Stimulated activated CD4-positive, alpha-beta T cell treated with anti-CD3 and anti-CD28 coated beads, Interleukin-1b, Interleukin-23, amount 100 ng/mL, for 48 hours (primary cell): ENCODE measurements at regions not wholly inside any gene's neighbourhood (a gene's known extent, or its start where the extent isn't known, plus 50 kb on each side); places are given as distances from the start of the nearest gene placed in this dataset.
"Not testable (repeated sequence)": the region's sequence is repeated elsewhere in the genome, so short reads cannot be mapped to it uniquely, and the experiment has no call there.

Source experiments
- DNase-seq: peaks from one replicate; pipeline ENCODE4 v3.0.0-alpha.2; 2020

GRCh38 chr1:117757668-117758067 lies 151.8 kb downstream of the TENT5C start:
- no peak for DNase-seq

- peak; percentile 68 for DNase-seq
Measured at GRCh38 chr1:117758444-117759316, 152.8 kb downstream of the TENT5C start.

GRCh38 chr1:117759535-117759934 lies 153.7 kb downstream of the TENT5C start:
- DNase-seq, result no peak

- DNase-seq, result no peak
Measured at GRCh38 chr1:117760069-117760468, 154.2 kb downstream of the TENT5C start.

GRCh38 chr1:117760485-117760884 lies 154.6 kb downstream of the TENT5C start:
- no peak for DNase-seq

- DNase-seq, result not testable (repeated sequence)
Measured at GRCh38 chr1:117767756-117768155, 161.7 kb downstream of the GDAP2 start.

GRCh38 chr1:117770981-117771531 lies 158.4 kb downstream of the GDAP2 start:
- DNase-seq, result no peak

- DNase-seq, result no peak
Measured at GRCh38 chr1:117779364-117779763, 150.1 kb downstream of the GDAP2 start.

GRCh38 chr1:117780687-117781475 lies 148.5 kb downstream of the GDAP2 start:
- no peak for DNase-seq

GRCh38 chr1:117782056-117782455 lies 147.4 kb downstream of the GDAP2 start:
- DNase-seq, result no peak

- DNase-seq, result no peak
Measured at GRCh38 chr1:117783606-117784396, 145.6 kb downstream of the GDAP2 start.

GRCh38 chr1:117788014-117788413 lies 141.4 kb downstream of the GDAP2 start:
- DNase-seq, result no peak

- no peak for DNase-seq
Measured at GRCh38 chr1:117793413-117793812, 136.0 kb downstream of the GDAP2 start.

- DNase-seq, result no peak
Measured at GRCh38 chr1:117794073-117794472, 135.3 kb downstream of the GDAP2 start.

- no peak for DNase-seq
Measured at GRCh38 chr1:117795190-117795589, 134.2 kb downstream of the GDAP2 start.

- no peak for DNase-seq
Measured at GRCh38 chr1:117795792-117796191, 133.6 kb downstream of the GDAP2 start.

GRCh38 chr1:117796226-117796625 lies 133.2 kb downstream of the GDAP2 start:
- no peak for DNase-seq

- DNase-seq, result no peak
Measured at GRCh38 chr1:117798550-117798949, 130.9 kb downstream of the GDAP2 start.

GRCh38 chr1:117802531-117803257 lies 126.7 kb downstream of the GDAP2 start:
- no peak for DNase-seq

GRCh38 chr1:117803318-117803717 lies 126.1 kb downstream of the GDAP2 start:
- no peak for DNase-seq

- no peak for DNase-seq
Measured at GRCh38 chr1:117809764-117810163, 119.7 kb downstream of the GDAP2 start.

- DNase-seq, result no peak
Measured at GRCh38 chr1:117810553-117810952, 118.9 kb downstream of the GDAP2 start.
